Activated CD8-positive, alpha-beta memory T cell treated with anti-CD3 and anti-CD28 coated beads for 36 hours (primary cell): ENCODE measurements at regions not wholly inside any gene's neighbourhood (a gene's known extent, or its start where the extent isn't known, plus 50 kb on each side); places are given as distances from the start of the nearest gene placed in this dataset.
"Not testable (repeated sequence)": the region's sequence is repeated elsewhere in the genome, so short reads cannot be mapped to it uniquely, and the experiment has no call there.

ENCODE experiments used
- CTCF ChIA-PET: fragments of 350-600 bp; sonication (Branson Sonifier 250); formaldehyde crosslinking; loops from one replicate; lab custom pipeline; 2021; ENCODE audit warnings: antibody characterized with exemption; lab: Charles Lee
- POLR2A ChIA-PET: fragments of 350-600 bp; sonication (Branson Sonifier 250); formaldehyde crosslinking; loops from one replicate; lab custom pipeline; 2021; ENCODE audit warnings: antibody characterized with exemption; lab: Charles Lee

DNA sequence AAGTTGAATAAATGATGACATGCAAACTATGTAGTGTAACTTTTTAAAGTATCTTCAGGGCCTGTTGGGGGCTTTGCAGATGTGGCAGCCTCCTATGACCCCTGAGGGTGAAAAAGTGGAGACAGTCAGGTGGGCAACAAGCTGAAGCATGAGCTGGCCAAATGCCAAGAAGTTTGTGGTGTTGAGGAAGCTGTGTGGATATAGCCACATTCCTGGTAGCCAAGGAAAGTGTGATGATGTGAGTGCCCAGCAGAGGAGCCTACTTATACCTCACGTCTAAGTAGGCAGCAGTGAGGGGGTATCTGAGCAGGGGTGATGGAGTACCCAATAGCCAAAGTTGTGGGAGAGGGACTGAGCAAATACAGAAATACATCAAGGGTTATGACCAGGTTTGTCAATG lies 621.2 kb upstream of the CDH6 start:
- POLR2A ChIA-PET: no interaction called here
- CTCF ChIA-PET: no interaction called here

DNA sequence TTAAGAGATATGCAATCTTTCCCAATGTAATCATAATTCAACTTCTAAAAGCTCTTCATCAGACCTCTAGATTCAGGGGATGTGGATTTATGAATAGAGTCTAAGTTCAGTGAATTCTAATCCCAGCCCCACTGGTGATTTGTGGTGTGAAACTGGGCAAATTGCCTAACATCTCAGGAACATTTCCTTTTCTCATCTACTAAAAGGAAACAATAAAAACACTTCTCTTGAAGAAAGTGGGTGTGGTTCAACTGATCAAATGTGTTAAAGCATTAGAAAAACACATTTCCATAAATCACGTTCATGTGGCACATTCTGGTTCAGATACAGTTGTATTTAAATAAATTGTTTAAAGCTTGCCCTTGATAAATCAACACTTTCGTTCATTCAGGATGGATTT lies 631.7 kb upstream of the CDH6 start:
- ChIA-PET POLR2A (no interaction called here), CTCF (no interaction called here)

DNA sequence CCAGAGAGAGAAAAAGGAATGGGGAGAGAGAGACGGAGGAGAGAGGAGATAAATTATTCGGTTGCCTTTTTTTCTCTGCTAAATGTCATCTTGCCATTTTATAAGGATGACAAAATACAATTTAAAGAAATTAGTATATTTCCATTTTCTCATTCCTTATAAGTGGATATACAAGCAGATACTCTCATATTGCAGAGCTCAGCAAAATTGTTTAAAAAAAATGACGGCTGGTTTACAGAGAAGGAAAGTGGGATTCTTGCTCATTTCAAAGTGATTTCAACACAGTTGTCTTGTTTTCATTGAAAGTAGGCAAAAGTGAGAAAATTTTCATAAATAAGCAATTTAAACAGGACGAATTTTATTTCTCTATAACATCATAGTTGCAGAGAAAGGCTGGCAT lies 641.9 kb upstream of the CDH6 start:
- CTCF ChIA-PET: no interaction called here
- POLR2A ChIA-PET: no interaction called here

DNA sequence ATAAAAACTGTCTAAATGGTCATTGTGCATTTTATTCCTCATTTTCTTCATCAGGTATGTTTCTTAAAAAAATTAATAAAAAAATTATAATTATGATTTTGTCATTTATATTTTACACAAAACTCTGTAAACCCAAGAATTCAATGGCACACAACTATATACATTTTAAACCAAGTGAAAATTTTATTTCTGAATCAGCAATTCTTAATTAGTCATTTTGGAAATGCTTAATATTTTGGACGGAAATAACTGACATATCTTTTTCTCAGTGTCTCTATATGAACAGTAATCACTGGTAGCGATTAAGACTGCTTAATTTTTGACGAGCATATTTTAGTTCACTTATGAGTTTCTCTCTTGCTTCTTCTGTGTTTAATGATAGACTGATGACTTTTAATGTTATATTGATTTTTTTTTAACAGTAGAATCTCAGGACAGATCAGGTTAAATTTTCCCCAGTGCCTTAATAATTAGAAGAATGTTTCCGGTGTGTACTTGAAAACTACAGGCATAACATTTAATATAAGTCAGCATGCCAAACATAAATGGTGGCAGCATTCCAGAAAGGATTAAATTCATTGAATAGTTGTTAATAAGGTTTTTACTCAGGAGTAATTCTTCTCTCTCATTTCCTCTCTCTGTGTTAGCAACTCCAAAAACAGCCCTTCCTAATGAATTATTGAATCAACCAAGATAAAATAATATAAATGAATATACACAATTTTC lies 644.7 kb upstream of the CDH6 start:
- CTCF ChIA-PET: no interaction called here
- POLR2A ChIA-PET: no interaction called here

DNA sequence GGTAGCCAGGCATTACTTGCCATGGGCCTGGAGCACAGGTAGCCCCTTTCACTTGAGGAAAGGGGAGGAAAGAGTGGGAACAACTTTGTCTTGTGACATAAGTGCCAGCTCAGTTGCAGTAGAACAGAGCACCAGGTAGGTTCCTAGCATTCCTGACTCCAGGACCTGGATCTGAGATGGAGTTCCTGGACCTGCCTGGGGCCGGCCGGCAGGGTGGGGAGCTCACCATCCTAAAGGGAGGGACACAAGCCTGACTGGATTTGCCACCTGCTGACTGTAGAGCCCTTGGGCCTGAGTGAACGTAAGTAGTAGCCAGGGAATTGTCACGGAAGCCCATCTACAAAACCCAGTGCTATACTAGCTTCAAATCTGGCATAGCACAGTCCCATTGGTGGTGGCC lies 653.3 kb upstream of the CDH6 start:
- POLR2A ChIA-PET: no interaction called here
- CTCF ChIA-PET: no interaction called here

DNA sequence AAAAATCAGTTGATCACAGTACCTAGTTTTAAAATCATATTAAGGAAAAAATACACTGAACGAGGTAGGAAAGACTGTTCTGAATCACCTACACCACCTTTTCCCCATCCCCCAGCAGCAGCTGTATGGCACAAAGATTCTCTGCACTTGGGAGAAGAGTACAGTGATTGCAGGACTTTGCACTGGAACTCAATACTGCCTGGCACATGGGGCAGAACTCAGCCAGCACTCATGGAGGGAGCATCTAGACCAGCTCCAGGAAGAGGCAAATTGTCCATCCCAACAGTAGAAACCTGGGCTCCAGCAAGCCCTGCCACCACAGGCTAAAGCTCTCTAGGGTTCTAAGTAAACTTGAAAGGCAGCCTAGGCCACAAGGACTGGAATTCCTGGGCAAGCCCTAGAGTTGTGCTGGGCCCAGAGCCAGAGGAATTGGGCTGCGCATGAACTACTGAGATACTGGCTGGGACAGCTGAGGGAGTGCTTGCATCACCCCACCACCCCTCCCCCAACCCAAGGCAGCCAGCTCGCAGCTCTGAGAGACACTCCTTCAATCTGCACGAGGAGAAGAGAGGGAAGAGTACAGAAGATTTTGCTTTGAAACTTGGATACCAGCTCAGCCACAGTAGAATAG lies 654.4 kb upstream of the CDH6 start:
- CTCF ChIA-PET: no interaction called here
- POLR2A ChIA-PET: no interaction called here

DNA sequence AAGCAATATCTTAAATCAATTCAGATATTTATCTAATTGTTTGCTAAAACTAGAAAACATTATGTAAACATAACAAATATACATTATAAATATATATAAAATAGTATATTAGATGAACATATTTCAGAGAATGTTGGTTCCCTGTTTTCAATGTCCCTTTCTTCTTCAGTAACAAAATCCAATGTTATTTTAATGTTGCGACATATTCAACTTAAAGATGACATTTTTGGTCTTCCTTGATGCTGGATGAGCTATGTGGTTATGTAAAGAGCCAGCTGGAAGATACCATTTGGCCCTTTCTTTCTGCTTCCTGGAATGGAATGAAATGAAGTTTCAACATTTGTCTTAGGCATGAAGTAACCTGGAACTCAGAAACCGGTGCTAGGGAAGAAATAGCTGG lies 668.1 kb upstream of the CDH6 start:
- ChIA-PET CTCF (no interaction called here), POLR2A (no interaction called here)

DNA sequence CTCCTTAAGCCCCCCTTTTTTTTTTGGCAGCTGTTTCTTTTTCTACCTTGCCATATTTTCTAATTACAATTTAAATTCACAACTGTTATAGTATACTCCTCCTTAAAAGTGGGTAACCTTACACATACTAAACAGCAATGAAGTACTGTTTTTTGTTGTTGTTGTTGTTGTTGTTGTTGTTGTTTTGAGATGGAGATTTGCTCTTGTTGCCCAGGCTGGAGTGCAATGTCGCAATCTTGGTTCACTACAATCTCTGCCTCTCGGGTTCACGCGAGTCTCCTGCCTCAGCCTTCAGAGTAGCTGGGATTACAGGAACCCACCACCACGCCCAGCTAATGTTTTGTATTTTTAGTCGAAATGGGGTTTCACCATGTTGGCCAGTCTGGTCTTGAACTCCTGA lies 669.1 kb upstream of the CDH6 start:
- POLR2A ChIA-PET: no interaction called here
- CTCF ChIA-PET: no interaction called here

DNA sequence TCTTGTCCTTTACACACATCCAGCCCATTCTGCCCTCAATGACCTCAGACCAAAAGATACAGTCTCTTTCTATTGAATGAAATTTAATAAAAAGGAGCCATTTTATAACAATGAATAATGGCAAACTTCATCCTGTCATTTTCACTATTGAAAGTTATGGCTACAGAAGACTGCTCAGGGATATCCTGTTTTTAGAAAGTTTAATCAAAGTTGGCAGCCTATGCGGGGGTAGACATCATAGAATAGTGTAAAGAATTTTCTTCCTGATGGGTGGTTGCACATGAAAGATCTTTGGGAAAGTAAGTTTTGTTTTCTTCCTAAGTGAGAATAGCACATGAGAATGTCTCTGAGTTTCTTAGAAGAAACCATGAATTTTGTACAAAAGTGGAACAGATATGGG lies 670.4 kb upstream of the CDH6 start:
- CTCF ChIA-PET: no interaction called here
- POLR2A ChIA-PET: no interaction called here

DNA sequence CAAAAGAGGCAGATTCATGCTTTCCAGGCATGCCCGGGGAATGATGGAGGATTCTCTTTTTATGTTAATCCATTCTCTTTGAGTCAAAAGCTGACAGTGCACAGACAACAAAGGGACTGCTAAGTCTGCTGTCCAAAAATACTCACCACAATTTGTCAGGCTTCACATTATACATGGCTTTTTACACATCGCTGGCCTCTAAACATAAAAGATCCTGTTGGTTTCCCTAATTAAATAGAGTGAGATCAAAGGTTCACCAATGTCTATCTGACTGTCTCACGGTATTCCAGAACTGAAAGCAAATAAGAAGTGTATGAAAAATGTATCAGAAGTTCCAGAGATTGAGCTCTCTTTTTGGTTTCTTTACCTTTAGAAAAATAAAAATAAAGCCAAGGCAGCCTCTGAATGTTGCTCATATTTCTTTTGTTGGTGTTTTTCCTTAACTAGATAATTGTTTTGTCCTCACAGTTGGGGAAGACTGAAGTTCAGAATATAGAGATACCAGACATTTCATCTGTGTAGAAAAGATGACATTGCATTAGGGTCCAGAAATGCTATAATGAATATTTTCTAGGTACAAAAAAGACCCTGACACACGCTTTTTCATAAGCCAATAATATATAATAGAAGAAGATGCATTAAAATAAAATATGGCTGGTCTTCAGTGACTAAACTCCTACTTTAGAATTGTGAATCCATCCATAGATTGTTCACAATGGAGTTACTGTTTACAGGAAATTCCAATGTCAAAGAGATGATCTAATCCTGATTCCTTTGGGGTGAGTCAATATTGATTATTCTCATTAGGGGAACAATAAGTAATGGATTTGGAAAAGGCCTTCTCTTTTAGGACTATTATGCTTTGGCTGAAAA lies 688.2 kb upstream of the CDH6 start:
- POLR2A ChIA-PET: no interaction called here
- CTCF ChIA-PET: no interaction called here

DNA sequence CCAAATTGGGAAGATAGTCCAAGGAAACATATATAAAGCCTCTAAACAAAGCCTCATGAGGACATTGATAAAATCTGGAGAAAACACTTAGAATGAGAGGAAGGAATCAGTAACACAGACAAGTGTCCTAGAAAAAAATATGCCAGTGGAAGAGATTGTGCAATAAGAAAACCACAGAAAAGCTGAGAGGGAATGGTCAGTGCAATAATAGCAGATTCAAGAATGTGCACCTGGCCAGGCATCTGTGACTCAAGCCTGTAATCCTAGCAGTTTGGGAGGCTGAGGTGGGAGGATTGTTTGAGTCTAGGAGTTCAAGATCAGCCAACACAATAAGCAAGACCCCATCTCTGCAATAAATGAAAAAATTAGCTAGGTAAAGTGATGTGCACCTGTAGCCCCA lies 691.2 kb upstream of the CDH6 start:
- ChIA-PET POLR2A (no interaction called here), CTCF (no interaction called here)

DNA sequence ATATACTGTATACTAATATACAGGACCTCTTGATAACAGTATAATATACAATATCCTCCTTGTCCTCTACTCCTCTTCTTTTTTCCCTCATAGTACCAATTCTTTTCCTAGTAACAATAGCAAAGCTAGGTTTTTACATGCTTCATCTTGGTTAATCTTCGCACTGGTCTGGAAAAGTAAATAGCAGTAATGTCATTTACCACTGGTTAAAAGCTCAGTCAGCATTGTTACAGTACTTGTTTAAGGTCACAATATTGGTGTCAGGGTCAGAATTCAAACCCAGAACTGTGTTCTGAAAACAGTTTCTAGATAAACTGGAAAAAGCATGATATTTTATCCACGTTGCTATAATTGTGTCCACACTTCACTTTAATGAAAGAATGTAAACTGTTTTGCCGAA lies 692.4 kb upstream of the CDH6 start:
- ChIA-PET CTCF (interaction anchor here (1.2 kb wide), 1 partner anchor 9 kb away, joined by 3 read pairs; no protein-coding TSS in a partner anchor), POLR2A (no interaction called here)

DNA sequence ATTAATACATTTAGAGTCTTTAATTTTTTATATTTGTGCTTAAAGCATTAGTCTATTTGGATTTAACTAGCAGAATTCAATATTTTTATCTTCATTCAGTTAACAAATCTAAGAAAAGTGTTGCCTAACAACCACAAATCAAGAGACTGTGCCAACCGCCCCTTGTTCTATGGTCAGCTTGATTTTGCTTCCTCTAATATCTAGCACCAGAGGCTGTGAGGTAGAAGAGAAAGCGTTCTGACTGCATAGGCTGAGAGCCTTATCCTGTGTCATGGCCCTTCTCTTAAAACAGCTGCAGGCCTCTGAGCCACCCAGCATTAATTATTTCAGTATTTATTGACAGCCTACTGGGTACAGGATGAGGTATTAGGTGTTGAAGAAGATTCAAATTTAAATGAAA lies 693.0 kb upstream of the CDH6 start:
- ChIA-PET CTCF (interaction anchor here (1.2 kb wide), 1 partner anchor 10 kb away, joined by 3 read pairs; no protein-coding TSS in a partner anchor), POLR2A (no interaction called here)

DNA sequence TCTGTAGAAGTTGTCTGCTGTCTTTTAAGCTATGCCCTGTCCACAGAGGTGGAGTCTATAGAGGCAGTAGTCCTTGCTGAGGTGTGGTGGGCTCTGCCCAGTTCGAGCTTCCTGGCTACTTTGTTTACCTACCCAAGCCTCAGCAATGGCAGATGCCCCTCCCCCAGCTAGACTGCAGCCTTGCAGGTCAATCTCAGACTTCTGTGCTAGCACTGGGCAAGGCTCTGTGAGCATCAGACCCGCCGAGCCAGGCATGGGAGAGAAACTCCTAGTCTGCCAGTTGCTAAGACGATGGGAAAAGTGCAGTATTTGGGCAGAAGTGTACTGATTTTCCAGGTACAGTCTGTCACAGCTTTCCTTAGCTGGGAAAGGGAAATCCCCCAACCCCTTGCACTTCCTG lies 694.1 kb upstream of the CDH6 start:
- ChIA-PET CTCF (no interaction called here), POLR2A (no interaction called here)

DNA sequence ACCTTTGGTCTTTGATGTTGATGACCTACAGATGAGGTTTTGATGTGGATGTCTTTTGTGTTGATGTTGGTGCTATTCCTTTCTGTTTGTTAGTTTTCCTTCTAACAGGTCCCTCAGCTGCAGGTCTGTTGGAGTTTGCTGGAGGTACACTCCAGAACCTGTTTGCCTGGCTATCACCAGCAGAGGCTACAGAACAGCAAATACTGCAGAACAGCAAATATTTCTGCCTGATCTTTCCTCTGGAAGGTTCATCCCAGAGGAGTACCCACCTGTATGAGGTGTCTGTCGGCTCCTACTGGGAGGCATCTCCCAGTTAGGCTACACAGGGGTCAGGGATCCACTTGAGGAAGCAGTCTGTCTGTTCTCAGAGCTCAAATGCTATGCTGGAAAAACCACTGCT lies 694.5 kb upstream of the CDH6 start:
- ChIA-PET POLR2A (no interaction called here), CTCF (no interaction called here)

DNA sequence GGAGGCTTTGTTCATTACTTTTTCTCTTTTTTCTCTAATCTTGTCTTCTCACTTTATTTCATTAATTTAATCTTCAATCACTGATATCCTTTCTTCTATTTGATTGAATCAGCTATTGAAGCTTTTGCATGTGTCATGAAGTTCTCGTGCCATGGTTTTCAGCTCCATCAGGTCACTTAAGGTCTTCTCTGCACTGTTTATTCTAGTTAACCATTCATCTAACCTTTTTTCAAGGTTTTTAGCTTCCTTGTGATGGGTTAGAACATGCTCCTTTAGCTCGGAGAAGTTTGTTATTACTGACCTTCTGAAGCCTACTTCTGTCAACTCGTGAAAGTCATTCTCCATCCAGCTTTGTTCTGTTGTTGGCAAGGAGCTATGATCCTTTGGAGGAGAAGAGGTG lies 695.0 kb upstream of the CDH6 start:
- POLR2A ChIA-PET, CTCF ChIA-PET: not testable (repeated sequence)

DNA sequence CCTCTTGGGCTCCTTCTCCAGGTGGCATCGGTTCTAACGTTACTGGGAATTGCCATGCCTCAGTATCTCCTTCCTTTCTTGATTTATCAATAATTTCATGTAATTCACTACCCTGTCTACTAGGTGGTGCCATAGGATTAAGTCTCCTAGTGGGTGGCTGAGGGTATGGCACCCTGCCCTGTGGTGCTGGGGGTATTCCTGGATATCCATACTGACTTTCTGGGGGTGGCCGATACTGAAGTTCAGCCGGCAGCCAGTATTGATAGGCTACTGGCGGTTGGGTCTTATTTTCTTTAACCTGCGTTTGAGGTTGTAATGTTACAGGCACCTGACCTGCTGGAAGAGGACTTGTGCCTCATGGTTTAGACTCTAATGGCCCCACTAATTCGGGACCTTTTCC lies 699.4 kb upstream of the CDH6 start:
- CTCF ChIA-PET: not testable (repeated sequence)

DNA sequence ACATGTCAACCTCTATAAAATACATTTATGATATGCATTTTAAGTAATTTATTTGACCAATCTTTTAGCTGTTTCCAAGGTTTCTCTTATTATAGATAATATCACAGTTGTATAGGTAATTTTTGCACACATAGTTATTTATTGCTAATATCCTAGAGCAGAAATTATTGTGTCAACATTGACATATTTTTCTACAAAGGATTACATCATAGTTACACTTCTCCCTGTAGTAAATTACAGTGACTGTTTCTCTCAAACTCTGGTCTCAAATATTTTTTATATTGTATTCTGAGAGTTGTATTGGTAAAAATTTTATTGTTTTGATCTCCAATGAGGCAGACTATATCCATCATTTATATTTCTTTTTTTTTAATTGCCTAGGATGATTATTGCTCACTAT lies 714.4 kb upstream of the CDH6 start:
- CTCF ChIA-PET: no interaction called here
- POLR2A ChIA-PET: no interaction called here

More for the DNA sequence above, 699.4 kb upstream of the CDH6 start:
- POLR2A ChIA-PET: not testable (repeated sequence)

DNA sequence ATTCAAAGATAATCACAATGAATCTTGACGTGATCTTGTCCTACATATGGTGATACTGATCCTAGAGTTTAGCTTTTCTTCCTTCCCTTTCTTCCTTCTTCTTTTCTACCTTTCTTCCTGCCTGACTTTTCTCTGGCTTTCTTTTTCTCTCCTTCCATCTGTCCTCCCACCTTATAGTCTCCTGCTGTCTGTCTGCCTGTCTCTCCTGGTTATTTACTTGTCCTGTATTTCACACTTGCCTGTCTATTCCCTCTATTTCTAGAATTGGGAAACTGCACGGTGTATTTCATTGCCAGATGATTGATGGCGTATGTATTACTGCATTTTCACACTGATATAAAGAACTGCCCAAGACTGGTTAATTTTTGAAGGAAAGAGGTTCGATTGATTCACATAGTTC lies 718.1 kb upstream of the CDH6 start:
- CTCF ChIA-PET: no interaction called here
- POLR2A ChIA-PET: no interaction called here

DNA sequence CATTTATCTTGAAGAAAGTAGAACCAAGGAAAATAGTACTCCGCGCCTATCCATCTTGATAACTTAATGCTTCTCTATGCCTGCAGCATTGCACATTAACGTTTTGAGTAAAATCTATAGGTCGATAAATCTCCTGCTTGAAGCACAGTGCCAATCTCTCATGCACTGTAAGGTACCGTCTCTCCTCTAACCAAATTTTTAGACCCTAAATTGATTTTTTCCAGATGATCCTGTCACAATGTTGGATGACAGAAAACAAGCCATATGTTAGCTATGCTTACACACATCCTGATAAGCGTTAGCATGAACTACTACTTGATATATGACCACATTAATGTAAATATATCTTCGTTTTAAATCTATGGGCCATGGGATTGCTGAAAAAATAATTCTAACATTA lies 723.8 kb upstream of the CDH6 start:
- POLR2A ChIA-PET: no interaction called here
- CTCF ChIA-PET: no interaction called here

DNA sequence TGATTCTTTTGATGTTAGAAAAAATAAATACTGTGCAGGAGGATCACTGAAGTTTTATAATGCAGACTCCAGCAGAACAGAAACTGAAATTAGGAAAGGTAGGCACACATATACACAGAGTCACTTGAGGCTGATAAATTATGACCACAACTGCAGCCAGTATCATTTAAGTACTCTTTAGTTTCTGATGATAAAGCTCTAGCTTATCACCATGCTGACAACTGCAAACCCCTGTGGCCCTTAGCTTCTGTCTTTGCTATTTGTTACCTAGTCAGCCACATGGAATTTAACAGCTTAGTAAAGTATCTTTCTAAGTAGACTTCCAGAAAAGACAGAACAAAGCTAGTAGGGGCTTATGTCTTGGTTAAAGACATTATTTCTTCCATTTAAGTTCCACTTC lies 734.8 kb upstream of the CDH6 start:
- POLR2A ChIA-PET: no interaction called here

More for the DNA sequence above, 734.8 kb upstream of the CDH6 start:
- CTCF ChIA-PET: no interaction called here
